PC-3 (cell line): ENCODE measurements at regions not wholly inside any gene's neighbourhood (a gene's known extent, or its start where the extent isn't known, plus 50 kb on each side); places are given as distances from the start of the nearest gene placed in this dataset.

Experiments
- ATAC-seq: fragments of 200-7000 bp; cut with Tn5 transposase; 2 replicates; pipeline ENCODE4 v1.9.1; 2020; ENCODE audit warnings: mild to moderate bottlenecking, moderate library complexity
- BruUV-seq: library from RNA; stranded (reverse); fragments of 400-500 nt; replicated peaks from 2 replicates; lab custom pipeline; 2021; lab: Mats Ljungman, UMichigan
- CTCF ChIA-PET: fragments of 300-600 bp; sonication (Branson Sonifier 250); formaldehyde crosslinking; loops from one replicate; lab custom pipeline; 2022; ENCODE audit warnings: antibody characterized with exemption; lab: Charles Lee
- POLR2A ChIA-PET: fragments of 300-600 bp; sonication (Branson Sonifier 250); formaldehyde crosslinking; loops from one replicate; lab custom pipeline; 2022; ENCODE audit warnings: antibody characterized with exemption; ENCODE audit not compliant: unreplicated experiment; lab: Charles Lee
- DNase-seq: peaks from one replicate; pipeline ENCODE4 v3.0.0-alpha.2; 2015
- H2AFZ ChIP-seq: fragments of 300-600 bp; sonication (generic); 2 replicates; pipeline ENCODE4 v1.6.0; 2016; ENCODE audit warnings: antibody characterized with exemption, low read length
- H3F3A ChIP-seq: fragments of 300-600 bp; sonication (generic); one replicate; pipeline ENCODE4 v1.6.0; 2017; ENCODE audit warnings: antibody characterized with exemption, low read length, control low read depth, mild to moderate bottlenecking; ENCODE audit not compliant: unreplicated experiment
- H3K27ac ChIP-seq: fragments of 300-600 bp; sonication (generic); 2 replicates; pipeline ENCODE4 v1.5.1; 2016; ENCODE audit warnings: mild to moderate bottlenecking, low read length
- H3K27me3 ChIP-seq: fragments of 300-600 bp; sonication (generic); 2 replicates; pipeline ENCODE4 v1.6.1; 2016; ENCODE audit warnings: low read length, mixed read lengths
- H3K36me3 ChIP-seq: fragments of 300-600 bp; sonication (generic); 2 replicates; pipeline ENCODE4 v1.6.1; 2016; ENCODE audit warnings: low read depth, mixed run types, low read length, mixed read lengths
- H3K4me1 ChIP-seq: fragments of 300-600 bp; sonication (generic); 2 replicates; pipeline ENCODE4 v1.5.1; 2016; ENCODE audit warnings: low read length; ENCODE audit not compliant: insufficient read depth
- H3K4me2 ChIP-seq: fragments of 300-600 bp; sonication (generic); 2 replicates; pipeline ENCODE4 v1.6.0; 2016; ENCODE audit warnings: low read length
- H3K4me3 ChIP-seq: fragments of 300-600 bp; sonication (generic); 2 replicates; pipeline ENCODE4 v1.5.1; 2016; ENCODE audit warnings: mild to moderate bottlenecking, low read length, mixed read lengths
- H3K79me2 ChIP-seq: fragments of 300-600 bp; sonication (generic); 2 replicates; pipeline ENCODE4 v1.6.1; 2017; ENCODE audit warnings: low read length, mixed read lengths
- H3K9ac ChIP-seq: fragments of 300-600 bp; sonication (generic); 2 replicates; pipeline ENCODE4 v1.6.0; 2016; ENCODE audit warnings: mild to moderate bottlenecking, low read length
- H3K9me2 ChIP-seq: fragments of 300-600 bp; sonication (generic); replicated peaks from 2 replicates; pipeline ENCODE4 v1.6.1; 2016; ENCODE audit warnings: mixed run types, low read length, mixed read lengths
- H3K9me3 ChIP-seq: fragments of 300-600 bp; sonication (generic); 2 replicates; pipeline ENCODE4 v1.6.1; 2016; ENCODE audit warnings: low read length, mixed read lengths
- H4K20me1 ChIP-seq: fragments of 300-600 bp; sonication (generic); 2 replicates; pipeline ENCODE4 v1.6.1; 2016; ENCODE audit warnings: low read length, mixed read lengths
- CTCF ChIP-seq: fragments of 300-600 bp; sonication (generic); conservative IDR thresholded peaks from 2 replicates; pipeline ENCODE4 v1.5.1; 2017; ENCODE audit warnings: antibody characterized with exemption, low read depth, mild to moderate bottlenecking, low read length
- EZH2 ChIP-seq: fragments of 300-600 bp; sonication (generic); IDR thresholded peaks from one replicate; pipeline ENCODE4 v1.6.1; 2017; ENCODE audit warnings: antibody characterized with exemption, mild to moderate bottlenecking, low read length; ENCODE audit not compliant: unreplicated experiment
- EZH2phosphoT487 ChIP-seq: fragments of 300-600 bp; sonication (generic); IDR thresholded peaks from 2 replicates; pipeline ENCODE4 v1.6.1; 2018; ENCODE audit warnings: mild to moderate bottlenecking, antibody characterized with exemption, low read length, borderline replicate concordance
- intact Hi-C: fragments of 100-400 bp; cut with micrococcal nuclease; formaldehyde crosslinking; loops from 2 replicates; pipeline ENCODE4 v1.9.0; 2023

- POLR2A ChIA-PET: no interaction called here
- intact Hi-C loops: no loop called here
These were observed 648.8 kb downstream of the QKI start for GRCh38 chr6:164063346-164063745.

GRCh38 chr6:164062872-164063271 lies 648.4 kb downstream of the QKI start:
- ATAC-seq (no peak), DNase-seq (no peak)
- no peak overlapping the region for H2AFZ ChIP-seq
- ChIA-PET CTCF (no interaction called here), POLR2A (no interaction called here)
- H3F3A ChIP-seq: no peaks in the 10 kb centered on the region
- no peak overlapping the region for H3K27ac ChIP-seq
- TF ChIP-seq EZH2: no peak
- TF ChIP-seq CTCF: no peak
- TF ChIP-seq EZH2phosphoT487: no peak
- H3K9ac ChIP-seq: no peak overlapping the region
- no peaks in the 10 kb centered on the region for H3K79me2 ChIP-seq
- H3K4me2 ChIP-seq: no peak overlapping the region
- intact Hi-C loops: no loop called here
- no peaks in the 10 kb centered on the region for H4K20me1 ChIP-seq
- H3K9me3 ChIP-seq: no peaks in the 10 kb centered on the region
- no peaks in the 10 kb centered on the region for H3K4me1 ChIP-seq
- H3K27me3 ChIP-seq: no peaks in the 10 kb centered on the region
- no peaks in the 10 kb centered on the region for H3K36me3 ChIP-seq
- no peaks in the 10 kb centered on the region for H3K9me2 ChIP-seq
- H3K4me3 ChIP-seq: no peak overlapping the region
- no TSS peak for BruUV-seq

More at GRCh38 chr6:164063346-164063745, 648.8 kb downstream of the QKI start:
- CTCF ChIA-PET: no interaction called here
- Histone ChIP-seq H3K36me3 (no peaks in the 10 kb centered on the region), H3K9ac (no peak overlapping the region), H3F3A (no peaks in the 10 kb centered on the region), H3K4me3 (no peak overlapping the region), H4K20me1 (no peaks in the 10 kb centered on the region), H3K4me1 (no peaks in the 10 kb centered on the region), H3K27me3 (no peaks in the 10 kb centered on the region), H3K27ac (no peak overlapping the region), H3K79me2 (no peaks in the 10 kb centered on the region), H3K4me2 (no peak overlapping the region), H3K9me2 (no peaks in the 10 kb centered on the region), H2AFZ (no peak overlapping the region), H3K9me3 (no peaks in the 10 kb centered on the region)
- TF ChIP-seq EZH2: no peak
- no peak for TF ChIP-seq CTCF
- TF ChIP-seq EZH2phosphoT487: no peak
- no peak for ATAC-seq
- DNase-seq: no peak
- no TSS peak for BruUV-seq

GRCh38 chr6:164057876-164058275 lies 643.4 kb downstream of the QKI start:
- no peaks in the 10 kb centered on the region for H3K9me2 ChIP-seq
- H3K4me3 ChIP-seq: no peak overlapping the region
- no peaks in the 10 kb centered on the region for H4K20me1 ChIP-seq
- no peaks in the 10 kb centered on the region for H3K27me3 ChIP-seq
- H3K4me2 ChIP-seq: no peak overlapping the region
- no peaks in the 10 kb centered on the region for H3F3A ChIP-seq
- H2AFZ ChIP-seq: no peak overlapping the region
- POLR2A ChIA-PET: no interaction called here
- CTCF ChIA-PET: no interaction called here
- intact Hi-C loops: no loop called here
- DNase-seq: no peak
- no peak overlapping the region for H3K9ac ChIP-seq
- TF ChIP-seq EZH2phosphoT487 (no peak), EZH2 (no peak), CTCF (no peak)
- no peaks in the 10 kb centered on the region for H3K36me3 ChIP-seq
- no TSS peak for BruUV-seq
- ATAC-seq: no peak
- no peak overlapping the region for H3K27ac ChIP-seq
- no peaks in the 10 kb centered on the region for H3K4me1 ChIP-seq
- no peaks in the 10 kb centered on the region for H3K9me3 ChIP-seq
- H3K79me2 ChIP-seq: no peaks in the 10 kb centered on the region
